ENCODE measurements at regions not wholly inside any gene's neighbourhood (a gene's known extent, or its start where the extent isn't known, plus 50 kb on each side); places are given as distances from the start of the nearest gene placed in this dataset.
"Not testable (repeated sequence)": the region's sequence is repeated elsewhere in the genome, so short reads cannot be mapped to it uniquely, and the experiment has no call there.

GRCh38 chr15:20275373-20275967, 266.1 kb downstream of the GOLGA6L6 start:
- TF ChIP-seq CTCF (IDR thresholded peaks at IDR 0.05); EZH2 (IDR thresholded peaks at IDR 0.05; ENCODE audit: borderline replicate concordance, insufficient read depth, low read depth, low read length, poor library complexity, severe bottlenecking): not testable (repeated sequence)
